GM18520 (cell line): ENCODE measurements at regions not wholly inside any gene's neighbourhood (a gene's known extent, or its start where the extent isn't known, plus 50 kb on each side); places are given as distances from the start of the nearest gene placed in this dataset.

Experiments
- ATAC-seq: cut with Tn5 transposase; IDR thresholded peaks from one replicate; pipeline ENCODE4 v1.9.1; 2021; ENCODE audit not compliant: unreplicated experiment

GRCh38 chr5:74243634-74244033 is 396.9 kb downstream of the ENC1 start:
- ATAC-seq: no peak

GRCh38 chr5:74242516-74242915 is 398.0 kb downstream of the ENC1 start:
- ATAC-seq: no peak

GRCh38 chr5:74241751-74242140 is 398.8 kb downstream of the ENC1 start:
- no peak for ATAC-seq

GRCh38 chr5:74240783-74241750 is 399.5 kb downstream of the ENC1 start:
- no peak for ATAC-seq

- no peak for ATAC-seq
Measured at GRCh38 chr5:74239261-74239660, 401.3 kb downstream of the ENC1 start.

GRCh38 chr5:74237571-74238145 is 402.9 kb downstream of the ENC1 start:
- no peak for ATAC-seq

GRCh38 chr5:74235552-74235951 is 405.0 kb downstream of the ENC1 start:
- no peak for ATAC-seq

- ATAC-seq: no peak
Measured at GRCh38 chr5:74233571-74233970, 407.0 kb downstream of the ENC1 start.

- ATAC-seq: no peak
Measured at GRCh38 chr5:74233091-74233490, 407.4 kb downstream of the ENC1 start.

GRCh38 chr5:74232276-74232675 is 408.3 kb downstream of the ENC1 start:
- ATAC-seq: no peak

GRCh38 chr5:74231697-74232096 is 408.8 kb downstream of the ENC1 start:
- ATAC-seq: no peak

GRCh38 chr5:74226716-74227485 is 413.6 kb downstream of the ENC1 start:
- no peak for ATAC-seq

- no peak for ATAC-seq
Measured at GRCh38 chr5:74225587-74225986, 414.9 kb downstream of the ENC1 start.

GRCh38 chr5:74224331-74224730 is 416.2 kb downstream of the ENC1 start:
- no peak for ATAC-seq

- no peak for ATAC-seq
Measured at GRCh38 chr5:74222806-74223205, 417.7 kb downstream of the ENC1 start.

- no peak for ATAC-seq
Measured at GRCh38 chr5:74221413-74221812, 419.1 kb downstream of the ENC1 start.

GRCh38 chr5:74216012-74216411 is 424.5 kb downstream of the ENC1 start:
- no peak for ATAC-seq

- no peak for ATAC-seq
Measured at GRCh38 chr5:74212336-74212735, 428.2 kb downstream of the ENC1 start.

- no peak for ATAC-seq
Measured at GRCh38 chr5:74209571-74209970, 431.0 kb downstream of the ENC1 start.

- no peak for ATAC-seq
Measured at GRCh38 chr5:74206579-74207550, 433.7 kb downstream of the ENC1 start.
